ENCODE measurements at regions not wholly inside any gene's neighbourhood (a gene's known extent, or its start where the extent isn't known, plus 50 kb on each side); places are given as distances from the start of the nearest gene placed in this dataset.

DNA sequence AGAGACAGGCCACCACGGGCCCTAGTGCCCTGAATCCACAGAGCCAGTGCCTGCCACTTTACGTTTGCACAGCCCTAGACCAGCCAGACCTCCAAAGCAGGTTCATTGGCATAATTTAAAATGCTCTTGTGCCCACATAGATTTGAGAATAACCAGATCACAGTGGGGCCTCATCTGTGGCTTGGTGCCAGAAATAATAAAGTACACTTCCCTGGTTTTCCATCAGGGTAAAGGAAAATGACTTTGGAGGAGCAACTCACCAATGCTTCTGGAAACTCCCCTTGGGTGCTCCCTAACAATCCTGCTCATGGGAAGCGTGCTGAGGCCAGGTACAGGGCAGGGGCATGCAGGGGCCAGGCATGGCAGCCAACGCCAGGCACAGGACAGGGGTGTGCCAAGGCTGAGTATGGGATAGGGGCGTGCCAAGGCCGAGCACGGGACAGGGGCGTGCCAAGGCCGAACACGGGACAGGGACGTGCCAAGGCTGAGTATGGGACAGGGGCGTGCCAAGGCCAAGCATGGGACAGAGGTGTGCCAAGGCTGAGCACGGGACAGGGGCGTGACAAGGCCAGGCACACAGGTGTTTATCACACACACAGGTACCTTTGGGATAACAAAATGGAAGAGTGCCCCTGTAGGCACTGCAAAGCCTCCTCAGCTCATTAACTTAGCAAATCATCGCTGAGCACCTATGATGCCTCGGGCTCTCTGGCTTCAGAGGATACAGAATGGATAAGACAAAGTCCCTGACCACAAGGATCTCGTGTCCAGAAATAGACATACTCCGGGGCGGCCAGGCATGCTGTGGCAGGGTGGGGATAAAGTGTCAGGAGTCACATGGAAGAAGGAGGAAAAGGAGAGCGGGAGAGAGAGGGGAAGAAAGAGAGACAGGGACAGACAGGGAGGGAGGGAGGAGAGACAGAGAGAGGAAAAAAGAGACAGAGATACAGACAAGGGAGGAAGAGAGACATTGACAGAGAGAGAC, 334.7 kb downstream of the EIPR1 start:
- Mint-ChIP-seq H3K36me3 (ENCODE audit: low read depth) (no peaks in the 10 kb centered on the region), H3K27ac (no peak overlapping the region), H3K9me3 (no peaks in the 10 kb centered on the region), H3K4me3 (no peak overlapping the region), H3K4me1 (ENCODE audit: low read depth) (no peaks in the 10 kb centered on the region), H3K27me3 (ENCODE audit: low read depth) (no peaks in the 10 kb centered on the region)

DNA sequence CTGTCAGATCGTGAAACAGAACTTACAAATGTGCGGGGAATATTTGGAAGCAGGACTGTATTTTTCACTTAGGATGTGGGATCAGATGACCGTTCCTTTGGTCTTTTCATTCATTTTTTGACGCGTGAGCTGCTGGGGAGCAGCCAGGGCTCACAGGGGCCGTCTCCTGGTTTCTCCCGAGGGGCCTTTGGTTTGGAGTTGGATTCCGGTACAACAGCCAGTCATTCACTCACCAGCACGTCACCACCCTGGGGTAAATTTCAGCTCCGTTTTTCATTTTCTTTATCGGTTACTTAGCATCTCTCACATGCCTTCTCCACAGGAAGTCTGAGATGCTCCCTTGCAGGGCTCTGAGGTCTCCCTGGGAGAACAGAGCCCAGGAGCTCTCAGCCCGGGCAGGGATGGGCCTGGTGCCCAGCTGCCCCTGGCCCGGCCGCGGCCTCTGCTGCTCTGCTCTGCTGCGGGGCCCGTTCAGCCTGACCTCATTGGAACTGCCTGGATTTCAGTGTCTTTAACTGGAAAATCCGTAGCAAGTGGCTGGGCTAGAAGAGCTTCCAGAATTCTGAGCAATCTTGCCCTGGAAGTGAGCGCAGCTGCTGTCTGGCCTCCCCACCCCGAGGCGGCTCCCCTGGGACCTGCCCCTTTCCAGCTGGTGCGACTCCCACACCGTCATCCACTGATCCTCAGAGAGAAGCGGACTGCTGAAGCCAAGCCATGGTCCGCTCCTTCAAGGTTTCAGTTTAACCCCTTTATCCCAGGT, 335.6 kb downstream of the EIPR1 start:
- Mint-ChIP-seq H3K9me3 (no peaks in the 10 kb centered on the region), H3K27me3 (ENCODE audit: low read depth) (no peaks in the 10 kb centered on the region), H3K4me3 (no peak overlapping the region), H3K4me1 (ENCODE audit: low read depth) (no peaks in the 10 kb centered on the region), H3K36me3 (ENCODE audit: low read depth) (no peaks in the 10 kb centered on the region), H3K27ac (no peak overlapping the region)

DNA sequence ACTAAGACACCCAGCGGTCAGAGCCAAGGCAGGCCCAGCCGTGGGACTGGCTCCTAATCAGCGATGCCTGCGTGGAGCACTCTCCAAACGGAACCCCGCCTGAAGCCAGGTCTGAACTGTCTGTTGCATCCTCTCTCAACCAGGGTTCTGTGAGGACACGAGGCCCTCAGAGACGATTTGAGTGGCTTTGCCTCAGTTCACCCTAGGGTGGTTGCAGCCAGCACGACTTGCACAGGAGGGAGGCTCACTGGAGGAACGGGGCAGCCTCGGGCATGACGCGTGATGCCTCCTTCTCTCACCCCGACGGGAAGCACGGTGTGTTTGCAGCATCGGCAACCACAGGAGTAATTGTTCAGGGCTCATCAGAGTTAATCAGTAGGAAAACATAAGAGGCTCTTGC, 336.4 kb downstream of the EIPR1 start:
- H3K27ac Mint-ChIP-seq = no peak overlapping the region
- no peaks in the 10 kb centered on the region for H3K9me3 Mint-ChIP-seq
- no peaks in the 10 kb centered on the region for H3K4me1 Mint-ChIP-seq (ENCODE audit: low read depth)
- H3K4me3 Mint-ChIP-seq = no peak overlapping the region
- no peaks in the 10 kb centered on the region for H3K27me3 Mint-ChIP-seq (ENCODE audit: low read depth)
- no peaks in the 10 kb centered on the region for H3K36me3 Mint-ChIP-seq (ENCODE audit: low read depth)

DNA sequence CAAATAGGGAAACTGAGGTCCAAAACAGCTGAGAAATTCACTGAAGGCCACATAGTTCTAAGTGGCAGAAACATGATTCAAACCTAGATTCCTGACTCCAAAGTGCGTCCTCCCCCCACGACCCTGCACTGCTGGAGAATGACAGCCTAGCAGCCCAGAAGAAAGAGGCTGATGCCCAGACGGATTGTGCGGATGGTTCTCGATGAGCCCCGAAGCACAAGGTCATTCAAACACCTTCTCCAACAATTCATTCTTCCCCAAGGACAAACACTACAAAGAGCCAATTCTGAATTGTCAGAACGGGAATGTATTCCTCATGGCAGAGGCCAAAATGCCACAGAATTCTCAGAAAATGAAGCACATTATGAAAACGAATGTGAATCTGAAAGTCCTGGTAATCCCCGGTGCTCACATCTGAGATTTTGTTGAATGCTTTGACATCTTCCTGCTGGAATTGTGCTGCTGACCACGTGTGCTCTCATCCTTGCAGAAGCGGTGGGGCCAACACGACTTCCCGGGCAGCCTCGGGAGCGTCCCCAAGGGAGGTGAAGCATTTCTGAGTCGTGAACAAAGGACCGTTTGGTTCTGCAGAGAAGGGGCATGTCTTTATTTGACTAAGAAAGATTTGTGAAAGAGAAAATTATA, 337.0 kb downstream of the EIPR1 start:
- Mint-ChIP-seq H3K9me3 (no peaks in the 10 kb centered on the region), H3K27ac (no peak overlapping the region), H3K36me3 (ENCODE audit: low read depth) (no peaks in the 10 kb centered on the region), H3K4me1 (ENCODE audit: low read depth) (no peaks in the 10 kb centered on the region), H3K4me3 (no peak overlapping the region), H3K27me3 (ENCODE audit: low read depth) (no peaks in the 10 kb centered on the region)

DNA sequence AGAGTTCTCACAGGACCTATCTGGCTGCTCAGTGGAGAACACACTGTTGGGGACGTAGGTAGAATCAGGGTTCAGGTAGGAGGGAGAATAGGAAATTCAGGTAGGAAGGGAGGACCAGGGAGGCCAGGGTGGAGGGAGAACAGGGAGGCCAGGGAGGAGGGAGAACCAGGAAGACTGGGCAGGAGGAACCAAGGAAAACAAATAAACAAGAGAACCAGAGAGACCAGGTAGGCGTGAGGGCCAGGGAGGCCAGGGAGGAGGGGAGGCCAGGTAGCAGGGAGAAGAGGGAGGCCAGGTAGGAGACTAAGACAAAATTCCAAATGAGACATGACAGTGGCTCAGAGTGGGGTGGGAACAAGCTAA, 337.6 kb downstream of the EIPR1 start:
- Mint-ChIP-seq H3K27ac (no peak overlapping the region), H3K4me1 (ENCODE audit: low read depth) (no peaks in the 10 kb centered on the region), H3K9me3 (no peaks in the 10 kb centered on the region), H3K27me3 (ENCODE audit: low read depth) (no peaks in the 10 kb centered on the region), H3K4me3 (no peak overlapping the region), H3K36me3 (ENCODE audit: low read depth) (no peaks in the 10 kb centered on the region)

DNA sequence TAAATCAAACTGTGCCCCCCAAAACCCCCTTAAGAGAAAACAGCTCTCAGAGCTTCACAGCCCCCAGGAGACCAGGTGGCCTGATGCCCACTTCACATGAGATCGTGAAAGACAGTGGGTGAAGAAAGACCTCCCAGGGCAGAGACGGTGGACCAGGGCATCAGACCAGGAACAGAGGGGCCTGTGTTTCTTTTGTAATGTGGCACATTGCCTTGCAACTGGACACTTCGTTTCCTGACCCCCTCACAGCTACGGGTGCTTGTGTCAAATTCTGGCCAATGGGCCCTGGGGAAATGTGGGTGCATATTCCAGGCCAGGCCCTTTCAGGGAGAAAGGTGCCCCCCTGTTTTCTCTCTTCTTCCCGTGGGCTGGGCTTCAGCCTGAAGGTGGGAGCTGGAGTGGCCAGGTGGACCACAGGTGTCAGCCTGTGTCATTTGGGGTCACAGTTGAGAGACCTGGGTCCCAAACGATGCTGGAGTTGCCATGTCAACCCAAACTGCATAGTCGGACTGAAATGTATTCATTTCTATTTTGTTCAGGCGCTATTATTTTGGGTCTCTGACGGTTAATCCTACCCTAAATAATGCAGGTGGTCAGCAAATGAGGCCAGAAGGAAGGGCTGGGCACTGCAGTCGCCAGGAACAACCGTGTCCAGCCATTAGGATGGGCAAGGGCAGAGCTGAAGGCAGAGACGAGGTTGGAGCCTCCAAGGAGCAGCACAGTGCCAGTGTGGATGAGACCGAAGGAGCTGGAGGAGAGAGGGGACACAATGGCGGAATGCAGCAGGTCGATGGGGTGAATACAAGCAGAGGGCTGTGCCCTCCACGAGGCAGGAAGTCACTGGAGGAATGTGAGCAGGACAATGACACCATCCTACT, 338.2 kb downstream of the EIPR1 start:
- Mint-ChIP-seq H3K4me1 (ENCODE audit: low read depth) (no peaks in the 10 kb centered on the region), H3K27ac (no peak overlapping the region), H3K36me3 (ENCODE audit: low read depth) (no peaks in the 10 kb centered on the region), H3K27me3 (ENCODE audit: low read depth) (no peaks in the 10 kb centered on the region), H3K9me3 (no peaks in the 10 kb centered on the region), H3K4me3 (no peak overlapping the region)

DNA sequence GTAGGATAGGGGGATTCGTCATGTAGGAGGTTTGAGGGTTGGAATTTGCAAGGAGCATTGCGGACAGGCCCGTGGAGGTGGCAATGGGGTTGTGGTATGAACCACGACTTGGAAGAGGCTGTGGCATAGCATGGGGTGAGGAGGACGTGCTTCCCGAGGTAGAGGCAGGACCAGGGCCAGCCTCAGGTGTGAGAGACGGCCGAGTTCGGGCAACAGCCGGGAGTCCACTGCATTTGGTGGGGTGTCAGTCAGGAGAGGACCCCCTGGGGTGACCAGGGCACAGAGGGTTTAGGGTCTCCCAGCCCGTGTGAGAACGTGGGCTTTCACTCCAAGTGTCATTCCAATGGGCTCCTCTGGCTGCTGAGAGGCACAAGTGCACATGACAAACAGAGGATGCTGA, 339.0 kb downstream of the EIPR1 start:
- H3K27ac Mint-ChIP-seq = no peak overlapping the region
- H3K9me3 Mint-ChIP-seq = no peaks in the 10 kb centered on the region
- H3K4me1 Mint-ChIP-seq (ENCODE audit: low read depth) = no peaks in the 10 kb centered on the region
- H3K27me3 Mint-ChIP-seq (ENCODE audit: low read depth) = no peaks in the 10 kb centered on the region
- H3K4me3 Mint-ChIP-seq = no peak overlapping the region
- no peaks in the 10 kb centered on the region for H3K36me3 Mint-ChIP-seq (ENCODE audit: low read depth)

DNA sequence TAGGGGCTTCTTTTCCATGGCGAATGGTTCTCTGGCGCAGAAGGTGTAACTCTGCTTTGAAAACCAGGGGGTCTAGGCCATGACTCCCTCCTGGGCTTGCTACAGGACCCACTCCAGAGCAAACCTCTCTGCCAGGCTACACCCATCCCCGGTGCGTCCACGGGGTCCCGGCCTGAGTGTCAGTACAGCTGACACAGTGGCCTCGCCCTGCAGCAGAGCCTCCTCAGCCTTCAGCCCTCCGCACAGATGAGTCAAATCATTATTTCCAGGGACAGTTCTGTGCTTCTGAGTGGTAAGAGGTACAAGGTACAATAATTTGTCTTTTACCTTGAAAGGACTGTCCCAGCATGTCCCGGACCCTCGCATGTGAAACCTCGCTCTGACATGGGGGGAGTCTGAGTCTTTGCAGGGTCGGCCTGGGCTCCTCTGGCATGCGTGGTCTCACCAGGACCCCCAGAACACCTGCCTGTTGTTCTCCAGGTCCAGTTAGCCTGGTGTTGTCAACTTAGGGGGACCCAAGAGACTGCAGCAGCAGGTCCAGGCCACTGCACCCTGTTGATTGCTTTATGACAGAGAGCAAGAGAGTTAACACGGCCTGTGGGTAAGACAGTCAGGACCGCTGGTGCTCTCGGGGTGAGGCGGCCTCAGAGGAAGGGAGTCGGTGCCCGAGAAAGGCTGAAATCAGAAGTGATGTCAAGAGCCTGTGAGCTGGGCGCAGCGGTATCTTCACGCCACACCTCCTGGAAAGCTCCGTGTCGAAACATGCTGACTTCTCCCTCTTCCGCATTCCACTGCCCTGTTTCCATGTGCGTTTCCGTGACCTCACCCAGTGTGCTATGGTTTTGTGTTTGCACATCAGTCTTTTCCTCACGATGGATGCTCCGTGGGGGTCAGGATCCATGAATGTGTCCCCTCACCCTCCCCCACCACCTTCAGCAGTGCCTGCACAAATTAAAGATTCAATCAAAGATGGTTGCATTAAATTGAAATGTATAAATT, 340.1 kb downstream of the EIPR1 start:
- no peaks in the 10 kb centered on the region for H3K36me3 Mint-ChIP-seq (ENCODE audit: low read depth)
- no peaks in the 10 kb centered on the region for H3K27me3 Mint-ChIP-seq (ENCODE audit: low read depth)
- no peaks in the 10 kb centered on the region for H3K9me3 Mint-ChIP-seq
- no peak overlapping the region for H3K27ac Mint-ChIP-seq
- no peaks in the 10 kb centered on the region for H3K4me1 Mint-ChIP-seq (ENCODE audit: low read depth)
- H3K4me3 Mint-ChIP-seq = no peak overlapping the region

DNA sequence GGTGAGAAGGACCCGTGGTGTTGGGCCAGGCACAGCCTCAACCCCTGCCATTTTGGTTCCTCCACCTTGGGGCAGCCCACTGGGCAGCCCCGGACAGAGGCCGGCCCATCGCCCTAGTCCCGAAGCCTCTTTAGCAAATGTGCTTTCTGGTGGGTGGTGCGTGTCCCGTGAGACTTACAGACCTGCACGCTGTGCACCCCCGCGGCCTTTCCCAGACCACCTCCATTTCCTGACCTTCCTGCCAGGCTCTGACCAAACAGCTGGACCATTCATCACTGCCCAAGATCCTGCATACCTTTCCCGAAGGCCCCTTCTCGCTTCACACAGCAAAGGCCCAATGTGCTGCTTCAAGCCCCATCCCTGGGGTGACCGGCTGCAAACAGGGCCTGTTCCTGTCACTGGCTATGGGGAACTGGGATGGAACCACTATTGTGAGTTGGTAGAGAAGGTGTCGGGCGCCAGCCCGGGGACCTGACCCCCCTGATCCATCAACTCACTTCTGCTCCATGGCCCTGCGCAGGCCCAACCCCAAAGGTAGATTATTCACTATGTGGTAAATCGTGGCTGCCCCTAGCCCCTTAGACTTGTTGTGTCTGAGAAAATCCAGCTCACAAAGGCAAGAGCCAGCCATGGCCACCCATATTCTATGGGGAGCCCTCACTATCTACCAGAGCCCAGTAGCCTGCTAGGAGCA, 341.0 kb downstream of the EIPR1 start:
- Mint-ChIP-seq H3K27me3 (ENCODE audit: low read depth) (no peaks in the 10 kb centered on the region), H3K4me3 (no peak overlapping the region)

DNA sequence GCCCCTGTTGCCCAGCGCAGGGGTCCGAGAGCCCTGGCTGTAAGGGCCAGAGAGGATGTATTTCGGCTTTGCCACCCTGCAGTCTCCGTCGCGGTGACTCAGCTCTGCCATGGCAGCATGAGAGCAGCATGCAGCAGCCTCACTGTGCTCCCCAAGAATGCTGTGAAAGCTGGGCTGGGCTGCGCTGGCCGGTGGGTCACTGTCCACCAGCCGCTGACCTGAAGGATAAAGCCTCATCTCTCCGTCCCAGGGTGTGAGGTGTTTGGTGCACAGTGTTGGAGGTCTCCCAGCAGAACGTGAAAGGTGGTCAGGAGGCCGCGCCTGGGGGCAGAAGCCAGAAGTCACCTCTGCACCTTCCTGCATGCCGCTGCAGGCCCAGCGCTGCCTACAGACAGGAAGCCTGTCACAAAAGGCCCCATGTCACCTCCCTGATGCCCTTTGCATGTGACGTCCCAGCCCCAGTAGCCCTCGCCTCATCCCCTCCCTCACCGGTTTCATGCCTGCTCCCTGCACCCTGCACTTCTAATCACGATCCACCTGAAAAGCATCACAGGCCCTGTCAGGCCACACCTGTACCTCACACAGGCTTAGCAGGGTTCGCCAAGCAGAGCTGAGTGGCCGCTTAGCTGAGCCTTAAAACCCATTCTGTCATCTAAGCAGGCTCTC, 342.1 kb downstream of the EIPR1 start:
- Mint-ChIP-seq H3K36me3 (ENCODE audit: low read depth) (no peaks in the 10 kb centered on the region), H3K4me3 (no peak overlapping the region), H3K27ac (no peak overlapping the region), H3K9me3 (no peaks in the 10 kb centered on the region), H3K4me1 (ENCODE audit: low read depth) (no peaks in the 10 kb centered on the region), H3K27me3 (ENCODE audit: low read depth) (no peaks in the 10 kb centered on the region)

More for the DNA sequence above, 341.0 kb downstream of the EIPR1 start:
- Mint-ChIP-seq H3K4me1 (ENCODE audit: low read depth) (no peaks in the 10 kb centered on the region), H3K9me3 (no peaks in the 10 kb centered on the region), H3K36me3 (ENCODE audit: low read depth) (no peaks in the 10 kb centered on the region), H3K27ac (no peak overlapping the region)

DNA sequence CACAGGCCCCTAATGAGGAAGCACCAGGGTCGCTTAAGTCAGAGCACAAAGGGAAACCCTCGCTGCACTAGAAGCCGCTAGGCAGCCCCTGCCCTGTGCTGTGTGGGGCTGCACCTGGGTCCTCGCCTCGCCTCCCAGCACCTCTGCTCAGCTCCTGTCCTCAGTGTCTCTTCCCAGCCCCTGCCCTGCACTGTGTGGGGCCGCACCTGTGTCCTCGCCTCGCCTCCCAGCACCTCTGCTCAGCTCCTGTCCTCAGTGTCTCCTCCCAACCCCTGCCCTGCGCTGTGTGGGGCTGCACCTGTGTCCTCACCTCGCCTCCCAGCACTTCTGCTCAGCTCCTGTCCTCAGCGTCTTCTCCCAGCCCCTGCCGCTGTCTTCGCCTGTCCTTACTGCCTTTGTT, 342.8 kb downstream of the EIPR1 start:
- Mint-ChIP-seq H3K27me3 (ENCODE audit: low read depth) (no peaks in the 10 kb centered on the region), H3K9me3 (no peaks in the 10 kb centered on the region), H3K4me3 (no peak overlapping the region), H3K27ac (no peak overlapping the region), H3K36me3 (ENCODE audit: low read depth) (no peaks in the 10 kb centered on the region), H3K4me1 (ENCODE audit: low read depth) (no peaks in the 10 kb centered on the region)

DNA sequence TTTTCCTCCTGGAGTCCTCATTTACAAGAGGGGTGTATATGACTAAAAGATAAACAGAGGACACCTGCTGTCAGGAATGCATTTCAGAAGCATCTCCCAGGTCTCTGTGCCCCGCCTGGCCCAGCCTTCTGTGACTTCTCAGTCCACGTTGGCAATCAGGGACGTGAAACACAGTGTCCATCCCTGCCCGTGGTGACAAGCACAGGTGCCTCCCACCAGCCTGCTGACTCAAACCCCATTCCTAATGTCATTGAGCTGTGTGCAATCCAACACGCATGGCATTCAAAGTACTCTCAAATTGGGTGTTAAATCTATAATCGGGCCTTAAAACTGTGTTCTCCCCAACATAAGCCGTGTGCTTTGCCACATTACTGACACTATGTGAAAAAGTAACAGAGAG, 343.2 kb downstream of the EIPR1 start:
- Mint-ChIP-seq H3K9me3 (no peaks in the 10 kb centered on the region), H3K4me3 (no peak overlapping the region), H3K27me3 (ENCODE audit: low read depth) (no peaks in the 10 kb centered on the region), H3K27ac (no peak overlapping the region), H3K4me1 (ENCODE audit: low read depth) (no peaks in the 10 kb centered on the region), H3K36me3 (ENCODE audit: low read depth) (no peaks in the 10 kb centered on the region)

All from T-helper 1 cell treated with Interleukin-12 subunit alpha and Interleukin-12 subunit beta and Interleukin-4 antibody, amounts not matched to agents 30 μg/mL and 1 μg/mL, for 36 hours (primary cell).